GM21717 (cell line): ENCODE measurements at regions not wholly inside any gene's neighbourhood (a gene's known extent, or its start where the extent isn't known, plus 50 kb on each side); places are given as distances from the start of the nearest gene placed in this dataset.
"Not testable (repeated sequence)": the region's sequence is repeated elsewhere in the genome, so short reads cannot be mapped to it uniquely, and the experiment has no call there.

ENCODE experiments used
- ATAC-seq: cut with Tn5 transposase; IDR thresholded peaks from one replicate; pipeline ENCODE4 v1.9.1; 2021; ENCODE audit warnings: mild to moderate bottlenecking, moderate library complexity; ENCODE audit not compliant: unreplicated experiment

- no peak for ATAC-seq
Observed at GRCh38 chr13:80894917-80895316, 554.0 kb upstream of the SPRY2 start.

GRCh38 chr13:80889829-80890228, 548.9 kb upstream of the SPRY2 start:
- no peak for ATAC-seq

- ATAC-seq: no peak
Observed at GRCh38 chr13:80888390-80888789, 547.5 kb upstream of the SPRY2 start.

GRCh38 chr13:80884056-80884785, 543.3 kb upstream of the SPRY2 start:
- no peak for ATAC-seq

- ATAC-seq: no peak
Observed at GRCh38 chr13:80883545-80883944, 542.6 kb upstream of the SPRY2 start.

- no peak for ATAC-seq
Observed at GRCh38 chr13:80881942-80882445, 541.1 kb upstream of the SPRY2 start.

GRCh38 chr13:80881495-80881894, 540.6 kb upstream of the SPRY2 start:
- ATAC-seq: no peak

GRCh38 chr13:80881034-80881433, 540.1 kb upstream of the SPRY2 start:
- ATAC-seq: no peak

GRCh38 chr13:80877944-80878241, 537.0 kb upstream of the SPRY2 start:
- ATAC-seq: no peak

- ATAC-seq: no peak
Observed at GRCh38 chr13:80877209-80877943, 536.5 kb upstream of the SPRY2 start.

- peak; percentile 99 for ATAC-seq
Observed at GRCh38 chr13:80873589-80873988, 532.7 kb upstream of the SPRY2 start.

GRCh38 chr13:80871971-80872370, 531.0 kb upstream of the SPRY2 start:
- ATAC-seq: not testable (repeated sequence)

GRCh38 chr13:80871481-80871880, 530.6 kb upstream of the SPRY2 start:
- ATAC-seq: no peak

- ATAC-seq: no peak
Observed at GRCh38 chr13:80870186-80870585, 529.3 kb upstream of the SPRY2 start.

- ATAC-seq: no peak
Observed at GRCh38 chr13:80866921-80867320, 526.0 kb upstream of the SPRY2 start.

GRCh38 chr13:80865329-80865728, 524.4 kb upstream of the SPRY2 start:
- ATAC-seq: no peak

GRCh38 chr13:80862456-80862855, 521.5 kb upstream of the SPRY2 start:
- ATAC-seq: no peak

- no peak for ATAC-seq
Observed at GRCh38 chr13:80860845-80861244, 519.9 kb upstream of the SPRY2 start.

- ATAC-seq: no peak
Observed at GRCh38 chr13:80858131-80858530, 517.2 kb upstream of the SPRY2 start.

GRCh38 chr13:80857321-80857720, 516.4 kb upstream of the SPRY2 start:
- ATAC-seq: no peak

GRCh38 chr13:80850771-80851170, 509.8 kb upstream of the SPRY2 start:
- no peak for ATAC-seq

GRCh38 chr13:80844164-80844563, 503.2 kb upstream of the SPRY2 start:
- ATAC-seq: no peak
